KMS-11 (cell line): ENCODE measurements at regions not wholly inside any gene's neighbourhood (a gene's known extent, or its start where the extent isn't known, plus 50 kb on each side); places are given as distances from the start of the nearest gene placed in this dataset.

Experiments
- H2AFZ ChIP-seq: fragments of 200-600 bp; sonication (generic); 2 replicates; pipeline ENCODE4 v1.6.1; 2016; ENCODE audit warnings: antibody characterized with exemption, mixed run types, low read depth
- H3K27ac ChIP-seq: fragments of 200-600 bp; sonication (generic); 2 replicates; pipeline ENCODE4 v1.6.1; 2016; ENCODE audit warnings: mild to moderate bottlenecking, mixed run types
- H3K27me3 ChIP-seq: fragments of 200-600 bp; sonication (generic); 2 replicates; pipeline ENCODE4 v1.6.1; 2017; ENCODE audit warnings: mild to moderate bottlenecking, low read depth, mixed run types, moderate library complexity; ENCODE audit not compliant: insufficient read depth
- H3K36me3 ChIP-seq: fragments of 200-600 bp; sonication (generic); 2 replicates; pipeline ENCODE4 v1.6.1; 2017; ENCODE audit warnings: mild to moderate bottlenecking, mixed run types; ENCODE audit not compliant: insufficient read depth
- H3K4me1 ChIP-seq: fragments of 200-600 bp; sonication (generic); 2 replicates; pipeline ENCODE4 v1.6.1; 2016; ENCODE audit warnings: mild to moderate bottlenecking, low read depth, mixed run types; ENCODE audit not compliant: poor library complexity, severe bottlenecking
- H3K4me2 ChIP-seq: fragments of 200-600 bp; sonication (generic); 2 replicates; pipeline ENCODE4 v1.7.0; 2016; ENCODE audit warnings: mild to moderate bottlenecking, mixed run types
- H3K4me3 ChIP-seq: fragments of 200-600 bp; sonication (generic); IDR thresholded peaks from 2 replicates; pipeline ENCODE4 v1.6.1; 2017; ENCODE audit warnings: low read depth, low read length, mixed read lengths; ENCODE audit not compliant: insufficient read depth
- H3K79me2 ChIP-seq: fragments of 200-600 bp; sonication (generic); 2 replicates; pipeline ENCODE4 v1.6.1; 2016; ENCODE audit warnings: low read depth, mixed run types; ENCODE audit not compliant: insufficient read depth
- H3K9ac ChIP-seq: fragments of 200-600 bp; sonication (generic); 2 replicates; pipeline ENCODE4 v1.6.1; 2016; ENCODE audit warnings: mild to moderate bottlenecking, mixed run types
- H4K20me1 ChIP-seq: fragments of 200-600 bp; sonication (generic); 2 replicates; pipeline ENCODE4 v1.6.1; 2016; ENCODE audit warnings: mild to moderate bottlenecking, mixed run types; ENCODE audit not compliant: insufficient read depth
- TF ChIP-seq, protein P1 (sequence below): fragments of 200-600 bp; sonication (generic); conservative IDR thresholded peaks from 2 replicates; pipeline ENCODE4 v1.6.1; 2017; ENCODE audit warnings: low read depth, mild to moderate bottlenecking, antibody characterized with exemption, low read length, moderate library complexity, mixed read lengths

DNA sequence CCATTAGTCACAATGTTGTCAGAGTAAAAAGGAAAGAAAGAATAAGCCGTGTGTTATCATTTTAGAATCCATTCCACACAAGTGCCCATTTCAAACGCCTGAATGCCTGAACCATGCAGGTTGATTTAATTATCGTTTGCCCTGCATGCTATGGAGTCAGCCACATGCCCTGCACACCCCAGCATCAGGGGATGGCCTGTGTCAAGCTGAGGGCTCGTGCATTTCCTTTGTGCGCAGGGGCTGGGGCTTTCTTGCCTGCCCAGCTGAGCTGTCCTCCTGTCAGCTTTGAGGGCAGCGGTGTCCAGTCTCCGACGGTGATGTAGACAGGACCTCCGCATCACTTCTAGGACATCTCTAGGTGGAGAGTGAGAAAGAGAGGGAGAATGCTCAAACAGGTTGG lies 200.4 kb downstream of the TSN start:
- TF ChIP-seq, protein P1, sequence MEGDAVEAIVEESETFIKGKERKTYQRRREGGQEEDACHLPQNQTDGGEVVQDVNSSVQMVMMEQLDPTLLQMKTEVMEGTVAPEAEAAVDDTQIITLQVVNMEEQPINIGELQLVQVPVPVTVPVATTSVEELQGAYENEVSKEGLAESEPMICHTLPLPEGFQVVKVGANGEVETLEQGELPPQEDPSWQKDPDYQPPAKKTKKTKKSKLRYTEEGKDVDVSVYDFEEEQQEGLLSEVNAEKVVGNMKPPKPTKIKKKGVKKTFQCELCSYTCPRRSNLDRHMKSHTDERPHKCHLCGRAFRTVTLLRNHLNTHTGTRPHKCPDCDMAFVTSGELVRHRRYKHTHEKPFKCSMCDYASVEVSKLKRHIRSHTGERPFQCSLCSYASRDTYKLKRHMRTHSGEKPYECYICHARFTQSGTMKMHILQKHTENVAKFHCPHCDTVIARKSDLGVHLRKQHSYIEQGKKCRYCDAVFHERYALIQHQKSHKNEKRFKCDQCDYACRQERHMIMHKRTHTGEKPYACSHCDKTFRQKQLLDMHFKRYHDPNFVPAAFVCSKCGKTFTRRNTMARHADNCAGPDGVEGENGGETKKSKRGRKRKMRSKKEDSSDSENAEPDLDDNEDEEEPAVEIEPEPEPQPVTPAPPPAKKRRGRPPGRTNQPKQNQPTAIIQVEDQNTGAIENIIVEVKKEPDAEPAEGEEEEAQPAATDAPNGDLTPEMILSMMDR: no peak
- no peaks in the 10 kb centered on the region for H3K27me3 ChIP-seq

DNA sequence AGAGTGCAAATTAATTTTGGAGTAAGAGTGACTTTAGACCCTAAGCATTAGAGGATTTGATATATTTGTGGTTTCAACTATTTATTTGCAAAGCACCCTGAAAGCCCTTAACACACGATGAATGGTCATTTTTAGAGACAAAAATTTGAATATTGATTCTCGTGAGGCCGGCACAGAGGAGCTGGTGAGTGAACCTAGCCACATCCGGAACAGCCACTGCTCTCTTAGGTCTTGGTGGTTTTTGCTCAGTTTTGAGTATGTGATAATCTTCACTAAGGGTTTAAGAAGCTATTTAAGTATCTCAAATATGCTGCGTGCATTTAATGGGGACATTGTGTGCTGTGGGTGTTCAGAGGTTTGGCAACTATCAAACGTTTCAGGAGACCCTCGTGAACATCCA lies 204.8 kb downstream of the TSN start:
- peaks cover 15% of the 10 kb centered on the region for H3K4me1 ChIP-seq
- no peak overlapping the region for H2AFZ ChIP-seq
- no peaks in the 10 kb centered on the region for H3K79me2 ChIP-seq
- H4K20me1 ChIP-seq: no peaks in the 10 kb centered on the region
- TF ChIP-seq, protein P1: no peak
- no peaks in the 10 kb centered on the region for H3K36me3 ChIP-seq
- no peak overlapping the region for H3K4me3 ChIP-seq
- peak overlapping the region; percentile 19; the same call in 1 of the 2 replicates for H3K4me2 ChIP-seq
- H3K27me3 ChIP-seq: no peaks in the 10 kb centered on the region
- H3K9ac ChIP-seq: no peak overlapping the region
- no peak overlapping the region for H3K27ac ChIP-seq

More for the DNA sequence above, 200.4 kb downstream of the TSN start:
- Histone ChIP-seq H3K4me2 (no peak overlapping the region), H3K9ac (no peak overlapping the region), H3K36me3 (no peaks in the 10 kb centered on the region), H3K27ac (no peak overlapping the region), H4K20me1 (no peaks in the 10 kb centered on the region), H3K79me2 (no peaks in the 10 kb centered on the region), H2AFZ (no peak overlapping the region), H3K4me1 (peaks cover 12% of the 10 kb centered on the region), H3K4me3 (no peak overlapping the region)

DNA sequence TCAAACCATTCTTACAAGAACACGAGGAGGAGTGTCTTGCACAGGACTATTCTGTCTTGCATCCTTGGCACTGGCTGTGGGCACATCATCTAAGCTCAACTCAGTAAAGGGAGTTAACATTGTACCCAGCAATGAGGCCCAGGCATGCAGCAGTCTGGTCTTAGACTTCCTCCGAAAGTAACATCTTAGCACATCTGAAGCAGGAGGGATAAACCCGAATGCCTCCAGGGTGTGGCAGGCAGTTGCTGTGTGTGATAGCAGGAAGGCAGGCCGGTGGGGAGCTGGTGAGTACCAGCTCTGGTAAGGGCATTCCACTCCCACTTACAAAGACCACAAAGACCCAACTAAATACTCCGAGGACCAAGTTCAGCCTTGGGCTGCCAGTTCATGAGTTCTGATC lies 206.3 kb downstream of the TSN start:
- no peak overlapping the region for H3K27ac ChIP-seq
- TF ChIP-seq, protein P1: no peak

DNA sequence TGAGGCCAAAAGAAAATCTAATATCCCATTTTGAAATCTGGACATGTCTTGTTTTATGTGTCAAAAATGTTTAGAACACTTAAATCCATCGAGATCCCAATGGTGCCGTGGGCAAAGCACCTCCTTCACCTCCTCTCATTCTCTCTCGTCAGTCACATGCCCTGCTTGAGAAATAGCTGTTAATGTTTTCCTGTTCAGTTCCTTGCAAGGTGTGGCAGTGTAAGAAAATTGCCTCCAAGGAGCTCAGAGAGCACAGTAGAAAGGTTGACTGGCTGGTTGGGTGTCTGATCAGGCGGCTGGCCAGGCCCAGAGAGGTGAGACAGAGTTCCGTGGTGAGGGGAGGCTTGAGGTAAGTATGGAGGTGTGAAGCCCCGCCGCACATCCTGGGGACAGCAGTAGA lies 210.2 kb downstream of the TSN start:
- Histone ChIP-seq H3K4me1 (peaks cover 5% of the 10 kb centered on the region), H3K4me2 (no peak overlapping the region), H2AFZ (no peak overlapping the region), H3K36me3 (no peaks in the 10 kb centered on the region), H3K9ac (no peak overlapping the region), H3K27me3 (no peaks in the 10 kb centered on the region), H4K20me1 (no peaks in the 10 kb centered on the region), H3K27ac (no peak overlapping the region), H3K79me2 (no peaks in the 10 kb centered on the region), H3K4me3 (no peak overlapping the region)
- TF ChIP-seq, protein P1: no peak

More for the DNA sequence above, 206.3 kb downstream of the TSN start:
- no peak overlapping the region for H2AFZ ChIP-seq
- no peak overlapping the region for H3K4me3 ChIP-seq
- H3K79me2 ChIP-seq: no peaks in the 10 kb centered on the region
- no peak overlapping the region for H3K9ac ChIP-seq
- H4K20me1 ChIP-seq: no peaks in the 10 kb centered on the region
- no peaks in the 10 kb centered on the region for H3K27me3 ChIP-seq
- H3K4me2 ChIP-seq: no peak overlapping the region
- peaks cover 15% of the 10 kb centered on the region for H3K4me1 ChIP-seq
- H3K36me3 ChIP-seq: no peaks in the 10 kb centered on the region
